ENCODE measurements at regions not wholly inside any gene's neighbourhood (a gene's known extent, or its start where the extent isn't known, plus 50 kb on each side); places are given as distances from the start of the nearest gene placed in this dataset.

GRCh38 chr6:125679128-125679527 lies 70.3 kb upstream of the HEY2 start:
- DNase-seq (ENCODE audit: extremely low read depth in 1 of 4, low spot score in 3 of 4) (no peak), ATAC-seq (no peak), FAIRE-seq (no peak)
- Histone ChIP-seq H3K27ac (ENCODE audit: extremely low read depth, low read depth, low read length) (no peak overlapping the region), H3K4me1 (replicated peaks in 1 of 2; ENCODE audit: control insufficient read depth in 2 of 2, insufficient read depth in 2 of 2, low read length in 2 of 2) (no peaks in the 10 kb centered on the region), H4K20me1 (replicated peaks; ENCODE audit: control insufficient read depth, insufficient read depth, low read length) (no peaks in the 10 kb centered on the region), H2AFZ (ENCODE audit: low read depth, low read length) (no peak overlapping the region), H3K36me3 (ENCODE audit: control insufficient read depth, insufficient read depth, low read length) (no peaks in the 10 kb centered on the region), H3K9me3 (replicated peaks; ENCODE audit: control insufficient read depth, insufficient read depth, low read depth, low read length) (no peaks in the 10 kb centered on the region), H3K9ac (ENCODE audit: insufficient read depth in 1 of 2, low read depth in 2 of 2, low read length in 2 of 2) (no peak overlapping the region), H3K79me2 (ENCODE audit: control insufficient read depth, insufficient read depth, low read length) (no peaks in the 10 kb centered on the region), H3K27me3 (ENCODE audit: control insufficient read depth in 2 of 2, insufficient read depth in 2 of 2, low read length in 2 of 2) (0 out of 5 replicates have a peak, but pooled peaks cover 0 to 3% of the 10 kb centered on the region in 2 experiments), H3K4me3 (no peak overlapping the region), H3K9me1 (ENCODE audit: control insufficient read depth, insufficient read depth, low read length) (no peaks in the 10 kb centered on the region), H3K4me2 (ENCODE audit: insufficient read depth, low read length) (no peak overlapping the region)
- in situ Hi-C loops (cut with MboI) (no loop called here), intact Hi-C loops (cut with micrococcal nuclease) (no loop called here)
- CTCF ChIA-PET (ENCODE audit: low intra/inter-chr PET ratio): no interaction called here
- POLR2A ChIA-PET: no interaction called here
- WGBS (ENCODE audit: insufficient coverage, low coverage, missing lambda C conversion rate): 2% methylated on average over 4 of the region's 4 CpGs
- BruUV-seq (replicated peaks): no TSS peak
- TF ChIP-seq FOXJ3 (CRISPR knock-in tag; IDR thresholded peaks at IDR 0.05) (no peak), JUNB (CRISPR knock-in tag; conservative IDR thresholded peaks at IDR 0.05) (no peak), ZKSCAN8 (CRISPR knock-in tag; IDR thresholded peaks at IDR 0.05) (no peak), ATF2 (CRISPR knock-in tag; IDR thresholded peaks at IDR 0.05) (no peak)

GRCh38 chr6:125679651-125680050 lies 69.8 kb upstream of the HEY2 start:
- H3K9me1 ChIP-seq (ENCODE audit: control insufficient read depth, insufficient read depth, low read length): no peaks in the 10 kb centered on the region
- no TSS peak for BruUV-seq (replicated peaks)
- no peak overlapping the region for H3K9ac ChIP-seq (ENCODE audit: insufficient read depth in 1 of 2, low read depth in 2 of 2, low read length in 2 of 2)
- H3K27ac ChIP-seq (ENCODE audit: extremely low read depth, low read depth, low read length): no peak overlapping the region
- ATAC-seq (no peak), FAIRE-seq (no peak), DNase-seq (ENCODE audit: extremely low read depth in 1 of 4, low spot score in 3 of 4) (no peak)
- in situ Hi-C loops (cut with MboI) (no loop called here), intact Hi-C loops (cut with micrococcal nuclease) (no loop called here)
- no peaks in the 10 kb centered on the region for H4K20me1 ChIP-seq (replicated peaks; ENCODE audit: control insufficient read depth, insufficient read depth, low read length)
- no peak overlapping the region for H2AFZ ChIP-seq (ENCODE audit: low read depth, low read length)
- POLR2A ChIA-PET: no interaction called here
- no peak overlapping the region for H3K4me3 ChIP-seq
- 0 out of 5 replicates have a peak, but pooled peaks cover 0 to 3% of the 10 kb centered on the region in 2 experiments for H3K27me3 ChIP-seq (ENCODE audit: control insufficient read depth in 2 of 2, insufficient read depth in 2 of 2, low read length in 2 of 2)
- CTCF ChIA-PET (ENCODE audit: low intra/inter-chr PET ratio): no interaction called here
- H3K4me1 ChIP-seq (replicated peaks in 1 of 2; ENCODE audit: control insufficient read depth in 2 of 2, insufficient read depth in 2 of 2, low read length in 2 of 2): no peaks in the 10 kb centered on the region
- H3K79me2 ChIP-seq (ENCODE audit: control insufficient read depth, insufficient read depth, low read length): no peaks in the 10 kb centered on the region
- WGBS (ENCODE audit: insufficient coverage, low coverage, missing lambda C conversion rate): 0% methylated on average over 2 of the region's 2 CpGs
- H3K36me3 ChIP-seq (ENCODE audit: control insufficient read depth, insufficient read depth, low read length): no peaks in the 10 kb centered on the region
- no peaks in the 10 kb centered on the region for H3K9me3 ChIP-seq (replicated peaks; ENCODE audit: control insufficient read depth, insufficient read depth, low read depth, low read length)
- no peak overlapping the region for H3K4me2 ChIP-seq (ENCODE audit: insufficient read depth, low read length)
- TF ChIP-seq ATF6 (CRISPR knock-in tag; IDR thresholded peaks at IDR 0.05) (no peak), SIX5 (IDR thresholded peaks at IDR 0.05; ENCODE audit: borderline replicate concordance in 1 of 2, insufficient read depth in 1 of 2, low read depth in 1 of 2, low read length in 2 of 2) (no peak), HNRNPLL (IDR thresholded peaks at IDR 0.05; ENCODE audit: low read depth, low read length, poor library complexity, severe bottlenecking) (no peak), RBM15 (IDR thresholded peaks at IDR 0.05; ENCODE audit: insufficient read depth, low read length) (no peak), ZC3H11A (IDR thresholded peaks at IDR 0.05; ENCODE audit: low read depth, low read length) (no peak), SMARCE1 (IDR thresholded peaks at IDR 0.05) (no peak), RBM22 (IDR thresholded peaks at IDR 0.05; ENCODE audit: low read depth, low read length, poor library complexity, severe bottlenecking) (no peak), HNRNPK (IDR thresholded peaks at IDR 0.05; ENCODE audit: low read depth, low read length, poor library complexity, severe bottlenecking) (no peak), ZKSCAN8 (CRISPR knock-in tag; IDR thresholded peaks at IDR 0.05) (no peak), NR1H2 (CRISPR knock-in tag; IDR thresholded peaks at IDR 0.05) (no peak), FOXJ3 (CRISPR knock-in tag; IDR thresholded peaks at IDR 0.05) (no peak), ZNF589 (CRISPR knock-in tag; IDR thresholded peaks at IDR 0.05; ENCODE audit: low read depth) (no peak)
